Peyer's patch (tissue), 4 donors: ENCODE measurements at regions not wholly inside any gene's neighbourhood (a gene's known extent, or its start where the extent isn't known, plus 50 kb on each side); places are given as distances from the start of the nearest gene placed in this dataset.

Experiments
- DNase-seq, 3 donors: peaks; one replicate each; pipeline ENCODE4 v3.0.0-alpha.2; 2017 to 2019
- H3K27ac ChIP-seq, 4 donors: fragments of 200-600 bp; sonication (generic); one replicate each; pipeline ENCODE4 v1.5.1; 2016 to 2019
- H3K27me3 ChIP-seq, 2 donors: fragments of 200-600 bp; sonication (generic); one replicate each; pipeline ENCODE4 v1.5.1; 2019
- H3K36me3 ChIP-seq, 3 donors: fragments of 200-600 bp; sonication (generic); one replicate each; pipeline ENCODE4 v1.5.1; 2016 to 2019
- H3K4me1 ChIP-seq, 4 donors: fragments of 200-600 bp; sonication (generic); one replicate each; pipeline ENCODE4 v1.5.1; 2016 to 2019
- H3K4me3 ChIP-seq, 4 donors: fragments of 200-600 bp; sonication (generic); 1 replicate in 3 of 4; 2 replicates in 1 of 4; pipeline ENCODE4 v1.5.1; 2016 to 2019; ENCODE audit warnings: mild to moderate bottlenecking in 1 of 4
- H3K9me3 ChIP-seq, 4 donors: fragments of 200-600 bp; sonication (generic); one replicate each; pipeline ENCODE4 v1.5.1; 2016 to 2019; ENCODE audit warnings: mild to moderate bottlenecking in 1 of 4
- POLR2A ChIP-seq, 2 donors: fragments of 450-650 bp; IDR thresholded peaks; one replicate each; pipeline ENCODE4 v1.5.1; 2017; ENCODE audit warnings: antibody characterized with exemption in 2 of 2, mild to moderate bottlenecking in 2 of 2, moderate library complexity in 2 of 2
- TF ChIP-seq, protein P1 (sequence below), 6 experiments: fragments of 450-650 bp in 4 of 6; fragments of 200-600 bp in 2 of 6; sonication (generic) in 1 of 6; IDR thresholded peaks; one replicate each; pipeline ENCODE4 v1.5.1; 2017 to 2019; ENCODE audit warnings: antibody characterized with exemption in 6 of 6, mild to moderate bottlenecking in 3 of 6, moderate library complexity in 1 of 6

DNA sequence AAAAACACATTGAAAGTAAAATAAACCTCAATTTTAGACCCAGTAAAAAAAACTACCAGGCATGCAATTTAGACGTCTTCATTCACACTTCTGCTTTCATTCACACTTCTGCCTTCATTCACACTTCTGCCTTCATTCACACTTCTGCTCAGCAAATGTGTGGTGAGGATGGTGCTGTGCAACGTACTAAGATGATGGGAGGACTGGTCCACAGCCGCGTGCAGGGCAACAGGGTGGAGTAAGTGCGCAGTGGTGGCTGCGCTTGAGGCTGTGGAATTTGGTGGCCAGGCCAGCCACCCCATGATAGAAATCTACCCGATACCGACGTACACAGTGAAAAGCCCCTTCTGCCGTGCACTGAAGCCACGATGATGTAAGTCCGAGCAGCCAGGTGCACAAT is 114.3 kb upstream of the CD93 start:
- no peak overlapping the region for H3K4me3 ChIP-seq
- no peak for DNase-seq

DNA sequence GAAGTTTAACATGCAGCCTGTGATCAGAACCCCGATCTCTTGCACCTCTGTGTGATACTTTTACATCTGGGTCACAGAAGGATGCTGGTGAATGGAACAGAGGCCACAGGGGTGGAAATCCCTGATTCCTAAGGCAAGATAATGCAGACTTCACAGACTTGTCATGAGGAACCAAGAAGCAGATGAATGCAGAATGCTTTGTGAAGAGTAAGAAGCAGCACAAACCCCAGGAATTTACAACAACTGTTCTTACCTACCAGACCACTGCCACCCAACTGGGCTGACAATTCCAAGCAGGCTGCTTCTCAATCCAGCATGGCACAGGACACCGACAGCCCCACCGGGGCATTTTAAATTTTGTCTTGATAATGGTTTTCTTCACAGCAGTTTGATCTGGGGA is 113.2 kb upstream of the CD93 start:
- no peaks in the 10 kb centered on the region for H3K4me1 ChIP-seq
- H3K4me3 ChIP-seq: no peak overlapping the region
- H3K36me3 ChIP-seq: no peaks in the 10 kb centered on the region
- H3K27me3 ChIP-seq: no peaks in the 10 kb centered on the region
- DNase-seq: no peak
- H3K27ac ChIP-seq: no peak overlapping the region
- TF ChIP-seq POLR2A (IDR thresholded peaks at IDR 0.05): no peak
- TF ChIP-seq, protein P1, sequence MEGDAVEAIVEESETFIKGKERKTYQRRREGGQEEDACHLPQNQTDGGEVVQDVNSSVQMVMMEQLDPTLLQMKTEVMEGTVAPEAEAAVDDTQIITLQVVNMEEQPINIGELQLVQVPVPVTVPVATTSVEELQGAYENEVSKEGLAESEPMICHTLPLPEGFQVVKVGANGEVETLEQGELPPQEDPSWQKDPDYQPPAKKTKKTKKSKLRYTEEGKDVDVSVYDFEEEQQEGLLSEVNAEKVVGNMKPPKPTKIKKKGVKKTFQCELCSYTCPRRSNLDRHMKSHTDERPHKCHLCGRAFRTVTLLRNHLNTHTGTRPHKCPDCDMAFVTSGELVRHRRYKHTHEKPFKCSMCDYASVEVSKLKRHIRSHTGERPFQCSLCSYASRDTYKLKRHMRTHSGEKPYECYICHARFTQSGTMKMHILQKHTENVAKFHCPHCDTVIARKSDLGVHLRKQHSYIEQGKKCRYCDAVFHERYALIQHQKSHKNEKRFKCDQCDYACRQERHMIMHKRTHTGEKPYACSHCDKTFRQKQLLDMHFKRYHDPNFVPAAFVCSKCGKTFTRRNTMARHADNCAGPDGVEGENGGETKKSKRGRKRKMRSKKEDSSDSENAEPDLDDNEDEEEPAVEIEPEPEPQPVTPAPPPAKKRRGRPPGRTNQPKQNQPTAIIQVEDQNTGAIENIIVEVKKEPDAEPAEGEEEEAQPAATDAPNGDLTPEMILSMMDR (IDR thresholded peaks at IDR 0.05): no peak
- no peaks in the 10 kb centered on the region for H3K9me3 ChIP-seq

More for the DNA sequence above, 114.3 kb upstream of the CD93 start:
- Histone ChIP-seq H3K27ac (no peak overlapping the region), H3K4me1 (peaks cover 0 to under 1% (median 0%) of the 10 kb centered on the region in 4 donors), H3K36me3 (no peaks in the 10 kb centered on the region), H3K27me3 (no peaks in the 10 kb centered on the region), H3K9me3 (no peaks in the 10 kb centered on the region)
- TF ChIP-seq POLR2A (IDR thresholded peaks at IDR 0.05): no peak

DNA sequence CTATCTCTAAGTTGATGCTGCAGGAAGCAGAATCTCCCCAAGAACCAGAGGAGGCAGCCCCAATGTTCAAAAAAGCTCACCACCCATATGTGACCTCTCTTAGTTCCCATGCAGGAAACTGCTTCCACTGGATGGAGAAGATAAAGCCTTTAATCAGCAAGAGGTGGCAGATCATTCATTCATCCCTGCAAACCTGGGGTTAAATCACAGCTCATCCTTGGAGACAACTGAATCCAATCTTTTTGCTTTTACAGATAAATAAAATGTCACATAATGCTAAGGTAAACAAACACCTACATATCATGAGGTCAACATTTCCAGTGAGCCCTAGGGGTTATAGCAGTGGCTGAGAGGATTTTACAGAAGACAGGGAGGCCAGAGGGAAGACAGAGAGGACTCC is 112.7 kb upstream of the CD93 start:
- H3K36me3 ChIP-seq: no peaks in the 10 kb centered on the region
- no peak overlapping the region for H3K27ac ChIP-seq
- TF ChIP-seq POLR2A (IDR thresholded peaks at IDR 0.05): no peak
- TF ChIP-seq, protein P1 (IDR thresholded peaks at IDR 0.05): no peak

DNA sequence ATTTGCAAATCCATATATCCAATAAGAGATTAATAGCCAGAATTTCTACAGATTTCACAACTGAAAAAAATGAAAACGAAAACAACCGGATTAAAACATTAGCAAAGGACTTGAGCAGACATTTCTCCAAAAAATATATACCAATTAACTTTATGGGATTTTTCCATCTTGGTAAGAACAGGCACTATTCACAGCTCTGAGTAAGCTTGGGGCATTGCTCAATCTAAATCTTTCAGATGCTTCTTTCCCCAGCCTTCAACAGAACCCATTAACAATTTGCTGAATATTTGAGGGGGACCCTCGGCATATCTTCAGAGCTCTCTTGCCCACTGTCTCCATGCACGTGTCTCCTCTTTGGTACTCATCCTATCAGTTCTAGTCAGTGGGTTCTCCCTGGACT is 111.7 kb upstream of the CD93 start:
- Histone ChIP-seq H3K27ac (no peak overlapping the region), H3K36me3 (no peaks in the 10 kb centered on the region), H3K27me3 (no peaks in the 10 kb centered on the region), H3K9me3 (no peaks in the 10 kb centered on the region), H3K4me3 (no peak overlapping the region), H3K4me1 (no peaks in the 10 kb centered on the region)
- DNase-seq: no peak
- TF ChIP-seq, protein P1 (IDR thresholded peaks at IDR 0.05): no peak
- no peak for TF ChIP-seq POLR2A (IDR thresholded peaks at IDR 0.05)

More for the DNA sequence above, 112.7 kb upstream of the CD93 start:
- Histone ChIP-seq H3K4me1 (no peaks in the 10 kb centered on the region), H3K9me3 (no peaks in the 10 kb centered on the region), H3K27me3 (no peaks in the 10 kb centered on the region), H3K4me3 (no peak overlapping the region)
- no peak for DNase-seq

DNA sequence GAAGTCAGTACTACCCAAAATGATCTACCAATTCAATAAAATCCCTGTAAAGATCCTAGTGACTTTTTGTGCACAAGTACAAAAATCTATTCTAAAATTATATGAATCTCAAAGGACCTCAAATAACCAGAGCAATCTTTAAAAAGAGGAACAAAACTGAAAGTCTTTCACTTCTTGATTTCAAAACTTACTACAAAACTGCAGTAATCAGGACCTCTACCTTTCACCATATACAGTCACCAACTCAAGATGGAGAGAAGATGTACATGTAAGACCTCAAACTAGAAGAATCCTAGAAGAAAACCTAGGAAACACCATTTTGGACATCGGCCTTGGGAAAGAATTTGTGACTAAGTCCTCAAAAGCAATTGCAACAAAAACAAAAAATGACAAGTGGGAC is 109.5 kb upstream of the CD93 start:
- Histone ChIP-seq H3K27ac (no peak overlapping the region), H3K27me3 (no peaks in the 10 kb centered on the region), H3K9me3 (no peaks in the 10 kb centered on the region), H3K4me3 (no peak overlapping the region), H3K36me3 (no peaks in the 10 kb centered on the region), H3K4me1 (no peaks in the 10 kb centered on the region)
- DNase-seq: no peak
- TF ChIP-seq, protein P1 (IDR thresholded peaks at IDR 0.05): no peak
- no peak for TF ChIP-seq POLR2A (IDR thresholded peaks at IDR 0.05)

DNA sequence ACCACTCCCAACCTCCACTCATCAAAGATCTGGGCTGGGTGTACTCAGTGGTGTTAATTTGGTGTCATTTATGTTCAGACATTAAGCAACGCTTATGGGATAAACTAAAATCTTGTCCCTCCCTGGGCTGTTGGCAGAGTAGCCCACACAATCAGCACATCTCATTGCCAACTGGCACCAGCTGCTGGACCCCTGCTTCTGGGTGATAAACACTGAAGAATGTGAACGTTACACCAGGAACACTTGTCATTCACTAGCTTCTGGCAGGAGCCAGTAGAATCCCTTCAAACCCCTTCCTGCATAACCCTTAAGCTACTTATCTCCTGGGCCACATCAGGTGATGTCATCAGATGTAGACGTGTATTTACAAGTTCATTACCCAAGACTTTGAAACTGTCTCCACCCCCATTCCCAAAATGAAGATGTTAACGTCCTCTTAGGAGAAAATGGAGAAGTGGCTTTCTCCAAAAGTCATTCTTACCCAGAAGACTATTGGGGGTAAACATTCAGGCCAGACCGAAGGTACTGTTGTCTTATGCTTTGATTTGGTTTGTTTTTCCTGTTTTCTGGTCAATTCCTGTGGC is 107.8 kb upstream of the CD93 start:
- TF ChIP-seq POLR2A (IDR thresholded peaks at IDR 0.05): no peak
- TF ChIP-seq, protein P1 (IDR thresholded peaks at IDR 0.05): no peak
- no peak overlapping the region for H3K4me3 ChIP-seq
- DNase-seq: no peak
- H3K9me3 ChIP-seq: no peaks in the 10 kb centered on the region
- H3K27me3 ChIP-seq: no peaks in the 10 kb centered on the region
- H3K36me3 ChIP-seq: no peaks in the 10 kb centered on the region
- H3K27ac ChIP-seq: no peak overlapping the region
- no peaks in the 10 kb centered on the region for H3K4me1 ChIP-seq
